K562 (cell line): ENCODE measurements at regions not wholly inside any gene's neighbourhood (a gene's known extent, or its start where the extent isn't known, plus 50 kb on each side); places are given as distances from the start of the nearest gene placed in this dataset.

Source experiments
- ARID4B ChIP-seq: sonication (generic); formaldehyde crosslinking; IDR thresholded peaks from 2 replicates; pipeline ENCODE4 v1.8.0; 2022; ENCODE audit warnings: mild to moderate bottlenecking, missing genetic modification reagents
- CBX8 ChIP-seq: fragments of 200-600 bp; sonication (generic); IDR thresholded peaks from 2 replicates; pipeline ENCODE4 v1.6.1; 2012; ENCODE audit warnings: borderline replicate concordance, mixed run types, low read depth, mild to moderate bottlenecking, moderate library complexity, mixed read lengths, low read length, control low read depth, inconsistent platforms; ENCODE audit not compliant: poor library complexity, severe bottlenecking; ENCODE audit errors: extremely low read depth
- ETV6 ChIP-seq, 3 experiments: fragments of 150-350 bp in 1 of 3; sonication (generic) in 1 of 3; formaldehyde crosslinking in 1 of 3; IDR thresholded peaks; 2 replicates each; pipeline versions ENCODE4 v1.6.1 to v1.8.0; 2014 to 2022; ENCODE audit warnings: borderline replicate concordance in 2 of 3, low read depth in 2 of 3, antibody characterized with exemption in 1 of 3, low read length in 1 of 3, mild to moderate bottlenecking in 1 of 3, missing genetic modification reagents in 1 of 3
- KDM2B ChIP-seq: fragments of 250-450 bp; sonication (Bioruptor Pico); IDR thresholded peaks from 2 replicates; pipeline ENCODE4 v1.8.0; 2021; ENCODE audit warnings: mild to moderate bottlenecking, moderate library complexity
- NCOA2 ChIP-seq, 2 experiments: fragments of 450-650 bp; IDR thresholded peaks; 2 replicates each; pipeline ENCODE4 v1.6.1; 2018; ENCODE audit warnings: mild to moderate bottlenecking in 2 of 2, moderate library complexity in 1 of 2; ENCODE audit not compliant: partially characterized antibody in 2 of 2
- NFIC ChIP-seq: fragments of 450-650 bp; IDR thresholded peaks from 2 replicates; pipeline ENCODE4 v1.6.1; 2017; ENCODE audit warnings: mild to moderate bottlenecking, inconsistent platforms
- SMAD4 ChIP-seq: fragments of 250-450 bp; sonication (Bioruptor Pico); conservative IDR thresholded peaks from 2 replicates; pipeline ENCODE4 v1.8.0; 2021; ENCODE audit warnings: inconsistent platforms, mild to moderate bottlenecking, moderate library complexity
- U2AF2 ChIP-seq: fragments of 200-400 bp; formaldehyde crosslinking; optimal IDR thresholded peaks from 2 replicates; pipeline ENCODE3; 2017; ENCODE audit warnings: low read depth, mild to moderate bottlenecking, low read length
- ZNF408 ChIP-seq: fragments of 250-450 bp; sonication (Bioruptor Pico); IDR thresholded peaks from 2 replicates; pipeline ENCODE4 v1.4.0; 2020; ENCODE audit warnings: low read depth, mild to moderate bottlenecking, moderate library complexity

DNA sequence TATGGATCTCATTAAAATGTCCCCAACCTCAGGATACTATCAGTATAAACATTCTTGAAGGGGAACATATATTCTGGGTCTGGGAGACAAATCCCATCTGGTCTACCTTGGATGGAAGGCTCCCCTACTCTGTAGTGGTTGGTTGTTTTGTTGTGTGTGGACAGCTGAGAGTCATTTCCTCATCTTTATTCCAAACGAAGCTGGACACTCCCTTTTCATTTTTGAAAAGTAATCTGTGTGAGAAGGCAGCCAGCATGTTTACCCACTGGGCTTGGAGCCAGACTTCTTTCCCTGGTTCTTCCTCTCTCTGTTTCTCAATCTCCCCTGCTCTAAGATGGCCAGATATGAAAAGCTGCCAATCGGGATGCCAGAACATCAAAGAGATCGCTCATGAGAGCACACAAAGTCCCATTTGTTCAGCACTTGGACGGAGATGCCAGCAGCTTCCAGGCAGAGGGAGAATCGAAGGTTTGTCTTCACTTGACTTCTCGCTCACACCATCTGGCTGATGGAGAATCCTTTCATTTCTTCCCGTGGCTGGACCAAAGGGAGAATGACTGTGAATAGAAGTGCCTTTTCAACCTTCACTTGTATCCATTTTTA is 108.1 kb upstream of the AGR3 start (continued):
- TF ChIP-seq ARID4B (CRISPR knock-in tag), result no peak
- no peak for TF ChIP-seq U2AF2
- TF ChIP-seq ZNF408, result no peak
- TF ChIP-seq SMAD4 (CRISPR knock-in tag), result no peak
- peak; percentile 32; the same call in 1 of the 2 replicates for TF ChIP-seq NFIC
- no peak for TF ChIP-seq KDM2B (CRISPR knock-in tag)
- TF ChIP-seq CBX8, result no peak
- TF ChIP-seq ETV6 (IDR thresholded peaks at IDR 0.05; ENCODE audit: borderline replicate concordance in 1 of 2, low read depth in 2 of 2, low read length in 1 of 2), result no peak
- TF ChIP-seq ETV6 (CRISPR knock-in tag; IDR thresholded peaks at IDR 0.05; ENCODE audit: borderline replicate concordance), result no peak
- no peak for TF ChIP-seq NCOA2 (IDR thresholded peaks at IDR 0.05; ENCODE audit: partially characterized antibody in 2 of 2)
- TF ChIP-seq, all 486 proteins: peak for 2
